ENCODE measurements at regions not wholly inside any gene's neighbourhood (a gene's known extent, or its start where the extent isn't known, plus 50 kb on each side); places are given as distances from the start of the nearest gene placed in this dataset.

DNA sequence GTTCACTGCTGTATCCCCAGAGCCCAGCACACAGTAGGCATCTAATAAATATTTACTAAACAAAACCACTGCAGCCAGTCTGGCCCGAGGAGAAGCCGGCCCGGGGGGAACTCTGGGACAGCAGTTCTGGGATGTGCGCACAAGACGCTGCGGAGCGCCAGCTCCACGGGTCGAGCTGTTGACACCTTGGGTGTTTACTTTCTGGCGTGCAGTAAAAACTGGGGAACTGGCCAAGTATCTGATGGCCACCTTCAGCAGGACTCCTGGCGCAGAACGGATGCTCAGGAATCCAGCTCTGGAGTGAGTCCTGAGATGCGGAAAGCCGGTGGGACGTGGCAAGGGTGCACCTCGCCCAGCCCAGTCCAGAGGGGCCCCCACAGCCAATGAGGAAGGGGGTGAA, 65.6 kb downstream of the NCOR2 start:
- Histone ChIP-seq H4K20me1 (ENCODE audit: insufficient read depth, low read length) (peaks cover 98% of the 10 kb centered on the region), H3K4me2 (ENCODE audit: low read depth, low read length) (no peak overlapping the region), H4K5ac (ENCODE audit: low read depth, low read length) (no peak overlapping the region), H3K4ac (ENCODE audit: low read depth, low read length) (no peak overlapping the region), H3K27me3 (ENCODE audit: control insufficient read depth, insufficient read depth, low read length) (no peaks in the 10 kb centered on the region), H2BK20ac (ENCODE audit: low read depth, low read length) (no peak overlapping the region), H3K4me3 (ENCODE audit: insufficient read depth, low read depth, low read length) (no peak overlapping the region), H3K36me3 (ENCODE audit: control insufficient read depth, insufficient read depth, low read length) (0 out of 2 replicates have a peak, but pooled peaks cover 2% of the 10 kb centered on the region), H3K4me1 (ENCODE audit: control insufficient read depth, insufficient read depth, low read length) (peaks cover 34% of the 10 kb centered on the region), H2BK5ac (ENCODE audit: low read depth, low read length, poor library complexity, severe bottlenecking) (no peak overlapping the region), H3K9ac (ENCODE audit: low read depth, low read length) (no peak overlapping the region), H3K18ac (ENCODE audit: low read depth, low read length) (no peak overlapping the region), H2AFZ (replicated peaks; ENCODE audit: low read length, poor library complexity) (no peak overlapping the region), H2BK15ac (ENCODE audit: low read depth, low read length) (no peak overlapping the region), H3K9me1 (ENCODE audit: insufficient read depth, low read length) (peaks cover 25% of the 10 kb centered on the region), H2BK120ac (ENCODE audit: low read depth, low read length) (no peak overlapping the region), H2AK9ac (replicated peaks; ENCODE audit: low read depth, low read length, poor library complexity) (no peak overlapping the region), H3K14ac (replicated peaks; ENCODE audit: low read depth, low read length) (no peak overlapping the region), H3K23ac (ENCODE audit: low read depth, low read length) (no peak overlapping the region), H2AK5ac (ENCODE audit: low read depth, low read length) (no peak overlapping the region), H3K27ac (ENCODE audit: insufficient read depth, low read length) (no peak overlapping the region), H3K56ac (ENCODE audit: extremely low read depth, insufficient read depth, low read length) (no peak overlapping the region), H4K8ac (ENCODE audit: low read depth in 2 of 2, low read length in 2 of 2) (no peak overlapping the region), H4K91ac (ENCODE audit: insufficient read depth, low read depth, low read length) (no peak overlapping the region), H3K9me3 (ENCODE audit: control insufficient read depth, insufficient read depth, low read length) (no peaks in the 10 kb centered on the region), H3K79me1 (ENCODE audit: low read depth in 1 of 2, low read length in 2 of 2) (peaks cover 32 to 97% of the 10 kb centered on the region in 2 experiments)
- WGBS, 2 experiments (ENCODE audit: extremely low coverage in 2 of 2, insufficient read length in 1 of 2) = 69% methylated on average over 8 of the region's 16 CpGs; no CpG with 5 or more reads in 1 of the 2 experiments
- no peak for DNase-seq
- TF ChIP-seq RCOR1 (IDR thresholded peaks at IDR 0.05; ENCODE audit: insufficient replicate concordance, low read length) = no peak
- TF ChIP-seq, protein P1, sequence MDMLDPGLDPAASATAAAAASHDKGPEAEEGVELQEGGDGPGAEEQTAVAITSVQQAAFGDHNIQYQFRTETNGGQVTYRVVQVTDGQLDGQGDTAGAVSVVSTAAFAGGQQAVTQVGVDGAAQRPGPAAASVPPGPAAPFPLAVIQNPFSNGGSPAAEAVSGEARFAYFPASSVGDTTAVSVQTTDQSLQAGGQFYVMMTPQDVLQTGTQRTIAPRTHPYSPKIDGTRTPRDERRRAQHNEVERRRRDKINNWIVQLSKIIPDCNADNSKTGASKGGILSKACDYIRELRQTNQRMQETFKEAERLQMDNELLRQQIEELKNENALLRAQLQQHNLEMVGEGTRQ (IDR thresholded peaks at IDR 0.05; ENCODE audit: low read depth, low read length) = no peak
- no peak for TF ChIP-seq NFE2L2 (IDR thresholded peaks at IDR 0.05; ENCODE audit: low read depth, low read length)
- TF ChIP-seq MXI1 (IDR thresholded peaks at IDR 0.05; ENCODE audit: borderline replicate concordance, low read depth, low read length) = no peak
- no peak for TF ChIP-seq CHD1 (IDR thresholded peaks at IDR 0.05; ENCODE audit: low read depth, low read length)
- no peak for TF ChIP-seq CEBPB (IDR thresholded peaks at IDR 0.05; ENCODE audit: low read depth, low read length)
- no peak for TF ChIP-seq POLR2A (IDR thresholded peaks at IDR 0.05; ENCODE audit: low read depth, low read length)
- TF ChIP-seq MAFK (IDR thresholded peaks at IDR 0.05; ENCODE audit: low read depth, low read length) = no peak
- TF ChIP-seq, protein P2, sequence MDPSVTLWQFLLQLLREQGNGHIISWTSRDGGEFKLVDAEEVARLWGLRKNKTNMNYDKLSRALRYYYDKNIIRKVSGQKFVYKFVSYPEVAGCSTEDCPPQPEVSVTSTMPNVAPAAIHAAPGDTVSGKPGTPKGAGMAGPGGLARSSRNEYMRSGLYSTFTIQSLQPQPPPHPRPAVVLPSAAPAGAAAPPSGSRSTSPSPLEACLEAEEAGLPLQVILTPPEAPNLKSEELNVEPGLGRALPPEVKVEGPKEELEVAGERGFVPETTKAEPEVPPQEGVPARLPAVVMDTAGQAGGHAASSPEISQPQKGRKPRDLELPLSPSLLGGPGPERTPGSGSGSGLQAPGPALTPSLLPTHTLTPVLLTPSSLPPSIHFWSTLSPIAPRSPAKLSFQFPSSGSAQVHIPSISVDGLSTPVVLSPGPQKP (IDR thresholded peaks at IDR 0.05; ENCODE audit: borderline replicate concordance, low read depth, low read length) = no peak
- no peak for TF ChIP-seq RFX5 (IDR thresholded peaks at IDR 0.05; ENCODE audit: low read depth, low read length)
- no peak for TF ChIP-seq BHLHE40 (IDR thresholded peaks at IDR 0.05; ENCODE audit: low read depth, low read length)
- no peak for TF ChIP-seq MAZ (IDR thresholded peaks at IDR 0.05; ENCODE audit: borderline replicate concordance, low read depth, low read length)
- no peak for ATAC-seq (ENCODE audit: low read depth)
- dilution Hi-C loops (cut with HindIII; ENCODE audit: low sequenced_read_pairs, unreplicated experiment) (no loop called here), in situ Hi-C loops (cut with MboI; ENCODE audit: low sequenced_read_pairs) (no loop called here), intact Hi-C loops (cut with micrococcal nuclease) (no loop called here)
- ChIA-PET POLR2A (ENCODE audit: unreplicated experiment) (no interaction called here), CTCF (no interaction called here)
- no TSS peak for BruUV-seq (replicated peaks)

Measured in IMR-90 (cell line).